HEK293T (cell line): ENCODE measurements at regions not wholly inside any gene's neighbourhood (a gene's known extent, or its start where the extent isn't known, plus 50 kb on each side); places are given as distances from the start of the nearest gene placed in this dataset.

Experiments used
- BHLHE40 ChIP-seq: fragments of 450-650 bp; IDR thresholded peaks from 2 replicates; pipeline ENCODE4 v1.6.1; 2016; ENCODE audit warnings: mild to moderate bottlenecking, moderate library complexity, borderline replicate concordance
- CTBP1 ChIP-seq: fragments of 450-650 bp; IDR thresholded peaks from 2 replicates; pipeline ENCODE4 v1.6.1; 2016; ENCODE audit warnings: borderline replicate concordance
- ELF4 ChIP-seq: fragments of 450-650 bp; IDR thresholded peaks from 2 replicates; pipeline ENCODE4 v1.6.1; 2017; ENCODE audit warnings: antibody characterized with exemption
- FOXK2 ChIP-seq: fragments of 450-650 bp; IDR thresholded peaks from 2 replicates; pipeline ENCODE4 v1.6.1; 2016; ENCODE audit warnings: mild to moderate bottlenecking
- FOXM1 ChIP-seq: fragments of 450-650 bp; IDR thresholded peaks from 2 replicates; pipeline ENCODE4 v1.6.1; 2017; ENCODE audit warnings: mild to moderate bottlenecking, borderline replicate concordance
- NFRKB ChIP-seq: fragments of 450-650 bp; IDR thresholded peaks from 2 replicates; pipeline ENCODE4 v1.6.1; 2016; ENCODE audit warnings: mild to moderate bottlenecking, moderate library complexity
- PKNOX1 ChIP-seq: fragments of 450-650 bp; IDR thresholded peaks from 2 replicates; pipeline ENCODE4 v1.6.1; 2016
- SP1 ChIP-seq: fragments of 450-650 bp; IDR thresholded peaks from 2 replicates; pipeline ENCODE4 v1.6.1; 2017
- TARDBP ChIP-seq: fragments of 450-650 bp; IDR thresholded peaks from 2 replicates; pipeline ENCODE4 v1.6.1; 2016

GRCh38 chr10:8453587-8453986 is 399.1 kb downstream of the GATA3 start:
- TF ChIP-seq TARDBP (no peak), SP1 (no peak), PKNOX1 (no peak), NFRKB (no peak), ELF4 (no peak), CTBP1 (no peak), BHLHE40 (no peak), FOXK2 (no peak), FOXM1 (no peak)
